ENCODE measurements at regions not wholly inside any gene's neighbourhood (a gene's known extent, or its start where the extent isn't known, plus 50 kb on each side); places are given as distances from the start of the nearest gene placed in this dataset.

GRCh38 chr6:53992522-53992921 lies 118.7 kb upstream of the MLIP start:
- TF ChIP-seq CTCF (IDR thresholded peaks at IDR 0.05; ENCODE audit: low read depth, low read length, poor library complexity, severe bottlenecking) (no peak), EZH2phosphoT487 (IDR thresholded peaks at IDR 0.05; ENCODE audit: borderline replicate concordance, low read length) (no peak)

Measured in DOHH2 (cell line).